ENCODE measurements at regions not wholly inside any gene's neighbourhood (a gene's known extent, or its start where the extent isn't known, plus 50 kb on each side); places are given as distances from the start of the nearest gene placed in this dataset.

GRCh38 chr11:42707541-42707940 is 604.3 kb upstream of the API5 start:
- intact Hi-C loops (cut with micrococcal nuclease): no loop called here
- DNase-seq (no peak), ATAC-seq (no peak)
- H3K4me3 Mint-ChIP-seq: no peak overlapping the region
- no peak overlapping the region for H3K27ac Mint-ChIP-seq
- peaks cover 1% of the 10 kb centered on the region for H3K9me3 Mint-ChIP-seq
- H3K36me3 Mint-ChIP-seq (ENCODE audit: low read depth): no peaks in the 10 kb centered on the region
- no peaks in the 10 kb centered on the region for H3K4me1 Mint-ChIP-seq (ENCODE audit: low read depth)
- no peaks in the 10 kb centered on the region for H3K27me3 Mint-ChIP-seq
- no peak for TF ChIP-seq CTCF (IDR thresholded peaks at IDR 0.05)
- ChIA-PET CTCF (no interaction called here), POLR2A (no interaction called here)

GRCh38 chr11:42709216-42709615 is 602.6 kb upstream of the API5 start:
- ChIA-PET CTCF (no interaction called here), POLR2A (interaction anchor here (0.6 kb wide), 1 partner anchor 56 kb away, joined by 3 read pairs; no protein-coding TSS in a partner anchor)
- no peak overlapping the region for H3K27ac Mint-ChIP-seq
- H3K4me3 Mint-ChIP-seq: no peak overlapping the region
- TF ChIP-seq CTCF (IDR thresholded peaks at IDR 0.05): no peak
- peaks cover 1% of the 10 kb centered on the region for H3K9me3 Mint-ChIP-seq
- ATAC-seq (no peak), DNase-seq (no peak)
- H3K27me3 Mint-ChIP-seq: no peaks in the 10 kb centered on the region
- H3K36me3 Mint-ChIP-seq (ENCODE audit: low read depth): no peaks in the 10 kb centered on the region
- H3K4me1 Mint-ChIP-seq (ENCODE audit: low read depth): no peaks in the 10 kb centered on the region
- intact Hi-C loops (cut with micrococcal nuclease): no loop called here

- intact Hi-C loops (cut with micrococcal nuclease): no loop called here
- no peak overlapping the region for H3K4me3 Mint-ChIP-seq
- no peaks in the 10 kb centered on the region for H3K27me3 Mint-ChIP-seq
- ChIA-PET POLR2A (no interaction called here), CTCF (no interaction called here)
- peaks cover 4% of the 10 kb centered on the region for H3K9me3 Mint-ChIP-seq
- H3K27ac Mint-ChIP-seq: no peak overlapping the region
- no peak for TF ChIP-seq CTCF (IDR thresholded peaks at IDR 0.05)
- H3K36me3 Mint-ChIP-seq (ENCODE audit: low read depth): no peaks in the 10 kb centered on the region
- no peak for DNase-seq
- no peak for ATAC-seq
- H3K4me1 Mint-ChIP-seq (ENCODE audit: low read depth): no peaks in the 10 kb centered on the region
Measured at GRCh38 chr11:42713279-42713678, 598.5 kb upstream of the API5 start.

GRCh38 chr11:42713753-42714152 is 598.0 kb upstream of the API5 start:
- ChIA-PET CTCF (no interaction called here), POLR2A (no interaction called here)
- no peak for DNase-seq
- TF ChIP-seq CTCF (IDR thresholded peaks at IDR 0.05): no peak
- Mint-ChIP-seq H3K4me3 (no peak overlapping the region), H3K9me3 (peaks cover 6% of the 10 kb centered on the region), H3K36me3 (ENCODE audit: low read depth) (no peaks in the 10 kb centered on the region), H3K4me1 (ENCODE audit: low read depth) (no peaks in the 10 kb centered on the region), H3K27me3 (no peaks in the 10 kb centered on the region), H3K27ac (no peak overlapping the region)
- ATAC-seq: no peak
- intact Hi-C loops (cut with micrococcal nuclease): no loop called here

- Mint-ChIP-seq H3K27ac (no peak overlapping the region), H3K9me3 (peaks cover 17% of the 10 kb centered on the region), H3K4me3 (no peak overlapping the region), H3K27me3 (no peaks in the 10 kb centered on the region), H3K4me1 (ENCODE audit: low read depth) (no peaks in the 10 kb centered on the region), H3K36me3 (ENCODE audit: low read depth) (no peaks in the 10 kb centered on the region)
- ATAC-seq (no peak), DNase-seq (no peak)
- intact Hi-C loops (cut with micrococcal nuclease): no loop called here
- no peak for TF ChIP-seq CTCF (IDR thresholded peaks at IDR 0.05)
- ChIA-PET POLR2A (no interaction called here), CTCF (no interaction called here)
Measured at GRCh38 chr11:42720716-42721563, 590.9 kb upstream of the API5 start.

Data from activated CD8-positive, alpha-beta T cell treated with anti-CD3 and anti-CD28 coated beads for 36 hours (primary cell).